HL-60 (cell line): ENCODE measurements at regions not wholly inside any gene's neighbourhood (a gene's known extent, or its start where the extent isn't known, plus 50 kb on each side); places are given as distances from the start of the nearest gene placed in this dataset.

Experiments
- DNase-seq, 2 experiments: peaks; one replicate each; pipeline ENCODE4 v3.0.0-alpha.2; 2010 to 2020; ENCODE audit warnings: low read depth in 1 of 2, low spot score in 1 of 2
- H3K27ac ChIP-seq: fragments of 250-450 bp; sonication (Bioruptor Pico); replicated peaks from 2 replicates; pipeline ENCODE4 v1.5.1; 2020; ENCODE audit warnings: mild to moderate bottlenecking, moderate library complexity
- H3K27me3 ChIP-seq: fragments of 250-450 bp; sonication (Bioruptor Pico); 2 replicates; pipeline ENCODE4 v1.5.1; 2021; ENCODE audit warnings: mild to moderate bottlenecking, moderate library complexity; ENCODE audit not compliant: insufficient read depth, poor library complexity, severe bottlenecking
- H3K4me3 ChIP-seq: replicated peaks from 2 replicates; pipeline ENCODE4 v1.5.1; 2011; ENCODE audit warnings: mild to moderate bottlenecking, control low read depth, low read length; ENCODE audit not compliant: insufficient read depth
- GABPA ChIP-seq: IDR thresholded peaks from 2 replicates; pipeline ENCODE4 v1.6.1; 2012; ENCODE audit warnings: low read depth
- POLR2AphosphoS5 ChIP-seq: IDR thresholded peaks from 2 replicates; pipeline ENCODE4 v1.6.1; 2012; ENCODE audit warnings: low read depth
- SPI1 ChIP-seq: IDR thresholded peaks from 2 replicates; pipeline ENCODE4 v1.6.1; 2012; ENCODE audit warnings: low read depth, mild to moderate bottlenecking, borderline replicate concordance
- TF ChIP-seq, protein P1 (sequence below): IDR thresholded peaks from one replicate; pipeline ENCODE4 v1.5.1; 2011; ENCODE audit warnings: low read length, control low read depth, inconsistent platforms; ENCODE audit not compliant: insufficient read depth
- TF ChIP-seq, protein P2 (sequence below): IDR thresholded peaks from 2 replicates; pipeline ENCODE4 v1.6.1; 2012; ENCODE audit warnings: low read depth; ENCODE audit not compliant: insufficient replicate concordance

DNA sequence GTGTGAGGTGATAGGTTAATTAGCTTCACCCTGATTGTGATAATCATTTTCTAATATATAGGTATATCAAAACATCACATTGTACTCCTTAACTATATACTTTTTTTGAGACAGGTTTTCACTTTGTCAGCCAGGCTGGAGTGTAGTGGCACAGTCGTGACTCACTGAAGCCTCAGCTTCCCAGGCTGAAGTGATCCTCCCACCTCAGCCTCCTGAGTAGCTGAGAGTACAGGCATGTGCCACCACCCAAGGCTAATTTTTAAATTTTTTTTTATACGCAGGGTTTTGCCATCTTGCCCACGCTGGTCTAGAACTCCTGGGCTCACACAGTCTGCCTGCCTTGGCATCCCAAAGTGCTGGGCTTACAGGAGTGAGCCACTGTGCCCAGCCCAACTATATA, 455.3 kb upstream of the MAF start:
- no peak for TF ChIP-seq GABPA
- no peak for TF ChIP-seq POLR2AphosphoS5
- TF ChIP-seq, protein P1, sequence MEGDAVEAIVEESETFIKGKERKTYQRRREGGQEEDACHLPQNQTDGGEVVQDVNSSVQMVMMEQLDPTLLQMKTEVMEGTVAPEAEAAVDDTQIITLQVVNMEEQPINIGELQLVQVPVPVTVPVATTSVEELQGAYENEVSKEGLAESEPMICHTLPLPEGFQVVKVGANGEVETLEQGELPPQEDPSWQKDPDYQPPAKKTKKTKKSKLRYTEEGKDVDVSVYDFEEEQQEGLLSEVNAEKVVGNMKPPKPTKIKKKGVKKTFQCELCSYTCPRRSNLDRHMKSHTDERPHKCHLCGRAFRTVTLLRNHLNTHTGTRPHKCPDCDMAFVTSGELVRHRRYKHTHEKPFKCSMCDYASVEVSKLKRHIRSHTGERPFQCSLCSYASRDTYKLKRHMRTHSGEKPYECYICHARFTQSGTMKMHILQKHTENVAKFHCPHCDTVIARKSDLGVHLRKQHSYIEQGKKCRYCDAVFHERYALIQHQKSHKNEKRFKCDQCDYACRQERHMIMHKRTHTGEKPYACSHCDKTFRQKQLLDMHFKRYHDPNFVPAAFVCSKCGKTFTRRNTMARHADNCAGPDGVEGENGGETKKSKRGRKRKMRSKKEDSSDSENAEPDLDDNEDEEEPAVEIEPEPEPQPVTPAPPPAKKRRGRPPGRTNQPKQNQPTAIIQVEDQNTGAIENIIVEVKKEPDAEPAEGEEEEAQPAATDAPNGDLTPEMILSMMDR: no peak
- TF ChIP-seq SPI1: no peak
- TF ChIP-seq, protein P2, sequence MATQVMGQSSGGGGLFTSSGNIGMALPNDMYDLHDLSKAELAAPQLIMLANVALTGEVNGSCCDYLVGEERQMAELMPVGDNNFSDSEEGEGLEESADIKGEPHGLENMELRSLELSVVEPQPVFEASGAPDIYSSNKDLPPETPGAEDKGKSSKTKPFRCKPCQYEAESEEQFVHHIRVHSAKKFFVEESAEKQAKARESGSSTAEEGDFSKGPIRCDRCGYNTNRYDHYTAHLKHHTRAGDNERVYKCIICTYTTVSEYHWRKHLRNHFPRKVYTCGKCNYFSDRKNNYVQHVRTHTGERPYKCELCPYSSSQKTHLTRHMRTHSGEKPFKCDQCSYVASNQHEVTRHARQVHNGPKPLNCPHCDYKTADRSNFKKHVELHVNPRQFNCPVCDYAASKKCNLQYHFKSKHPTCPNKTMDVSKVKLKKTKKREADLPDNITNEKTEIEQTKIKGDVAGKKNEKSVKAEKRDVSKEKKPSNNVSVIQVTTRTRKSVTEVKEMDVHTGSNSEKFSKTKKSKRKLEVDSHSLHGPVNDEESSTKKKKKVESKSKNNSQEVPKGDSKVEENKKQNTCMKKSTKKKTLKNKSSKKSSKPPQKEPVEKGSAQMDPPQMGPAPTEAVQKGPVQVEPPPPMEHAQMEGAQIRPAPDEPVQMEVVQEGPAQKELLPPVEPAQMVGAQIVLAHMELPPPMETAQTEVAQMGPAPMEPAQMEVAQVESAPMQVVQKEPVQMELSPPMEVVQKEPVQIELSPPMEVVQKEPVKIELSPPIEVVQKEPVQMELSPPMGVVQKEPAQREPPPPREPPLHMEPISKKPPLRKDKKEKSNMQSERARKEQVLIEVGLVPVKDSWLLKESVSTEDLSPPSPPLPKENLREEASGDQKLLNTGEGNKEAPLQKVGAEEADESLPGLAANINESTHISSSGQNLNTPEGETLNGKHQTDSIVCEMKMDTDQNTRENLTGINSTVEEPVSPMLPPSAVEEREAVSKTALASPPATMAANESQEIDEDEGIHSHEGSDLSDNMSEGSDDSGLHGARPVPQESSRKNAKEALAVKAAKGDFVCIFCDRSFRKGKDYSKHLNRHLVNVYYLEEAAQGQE: no peak
- DNase-seq: no peak
- H3K27ac ChIP-seq: no peak overlapping the region
- no peak overlapping the region for H3K4me3 ChIP-seq
- H3K27me3 ChIP-seq: peaks cover 2% of the 10 kb centered on the region

DNA sequence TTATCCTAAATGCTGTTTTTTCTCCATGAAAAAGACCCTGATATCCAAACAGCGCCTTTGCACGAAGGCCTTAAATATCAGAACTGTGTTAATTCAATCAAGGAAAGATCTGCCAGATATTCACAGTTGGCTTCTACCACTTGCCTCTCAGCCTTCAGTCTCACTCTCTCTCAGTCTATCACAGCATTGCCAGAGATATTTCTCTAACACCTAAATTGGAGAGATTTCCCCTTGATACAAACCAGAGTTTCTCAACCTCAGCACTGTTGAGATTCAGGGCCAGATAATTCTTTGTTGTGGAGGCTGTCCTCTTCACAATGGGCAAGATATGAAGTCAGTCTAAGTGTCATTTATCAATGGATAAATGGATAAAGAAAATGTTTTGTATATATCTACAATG, 454.1 kb upstream of the MAF start:
- TF ChIP-seq, protein P2: no peak
- peaks cover 2% of the 10 kb centered on the region for H3K27me3 ChIP-seq
- no peak overlapping the region for H3K27ac ChIP-seq
- no peak for DNase-seq
- no peak overlapping the region for H3K4me3 ChIP-seq

DNA sequence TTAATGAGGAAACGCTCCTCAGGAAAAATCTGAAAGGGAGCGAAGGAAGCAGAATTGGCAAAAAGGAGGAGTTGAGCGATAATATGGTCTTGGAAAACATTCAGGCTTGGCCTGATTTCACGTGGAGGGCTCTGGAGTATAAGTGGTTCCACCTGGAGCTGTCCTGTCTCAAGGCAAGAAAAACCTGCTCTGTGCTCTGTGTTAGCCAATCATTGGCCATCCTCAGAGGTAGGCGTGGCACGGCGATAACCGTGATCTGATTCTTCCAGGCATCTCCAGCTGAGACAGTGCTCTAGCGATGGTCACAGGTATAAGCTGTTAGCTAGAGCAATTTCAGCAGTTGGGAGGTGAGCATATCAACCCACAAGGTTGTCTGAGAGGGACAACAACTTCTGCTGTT, 450.5 kb upstream of the MAF start:
- Histone ChIP-seq H3K4me3 (no peak overlapping the region), H3K27me3 (peaks cover 2% of the 10 kb centered on the region), H3K27ac (no peak overlapping the region)
- TF ChIP-seq POLR2AphosphoS5 (no peak), SPI1 (no peak), GABPA (no peak)
- TF ChIP-seq, protein P1: no peak
- TF ChIP-seq, protein P2: no peak
- DNase-seq: no peak

DNA sequence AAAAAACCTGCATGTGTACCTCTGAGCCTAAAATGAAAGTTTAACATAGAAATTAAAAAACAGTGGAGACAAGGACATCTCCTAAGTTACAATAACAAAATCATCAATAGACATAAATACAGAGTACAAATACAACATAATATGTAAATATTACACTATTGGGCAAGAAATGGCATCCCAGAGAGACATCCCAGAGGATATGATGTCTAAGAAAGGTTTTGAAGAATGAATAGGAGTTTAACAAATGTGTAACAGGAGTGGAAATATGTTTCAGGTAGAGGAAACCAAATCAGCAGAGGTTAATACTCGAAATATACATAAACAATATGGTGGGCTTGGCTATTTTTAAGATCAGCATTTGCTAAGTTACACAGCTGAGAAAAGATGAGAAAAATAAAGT, 447.7 kb upstream of the MAF start:
- no peak overlapping the region for H3K27ac ChIP-seq
- H3K4me3 ChIP-seq: no peak overlapping the region
- H3K27me3 ChIP-seq: no peaks in the 10 kb centered on the region
- TF ChIP-seq, protein P2: no peak
- TF ChIP-seq GABPA (no peak), SPI1 (no peak), POLR2AphosphoS5 (no peak)
- TF ChIP-seq, protein P1: no peak
- no peak for DNase-seq
